ENCODE measurements at regions not wholly inside any gene's neighbourhood (a gene's known extent, or its start where the extent isn't known, plus 50 kb on each side); places are given as distances from the start of the nearest gene placed in this dataset.

- TF ChIP-seq GATA2 (IDR thresholded peaks at IDR 0.05; ENCODE audit: low read depth, low read length) (no peak), GATA3 (IDR thresholded peaks at IDR 0.05; ENCODE audit: low read depth, low read length) (no peak)
Measured at GRCh38 chr22:19593991-19594569, 69.9 kb upstream of the CLDN5 start.

Data from SH-SY5Y (cell line).